Panc1 (cell line): ENCODE measurements at regions not wholly inside any gene's neighbourhood (a gene's known extent, or its start where the extent isn't known, plus 50 kb on each side); places are given as distances from the start of the nearest gene placed in this dataset.

Source experiments
- ATAC-seq: fragments of 200-7000 bp; cut with Tn5 transposase; 2 replicates; pipeline ENCODE4 v1.9.1; 2020; ENCODE audit warnings: mild to moderate bottlenecking, moderate library complexity
- BruUV-seq: library from RNA; stranded (reverse); fragments of 400-500 nt; replicated peaks from 2 replicates; lab custom pipeline; 2021; lab: Mats Ljungman, UMichigan
- CTCF ChIA-PET: fragments of 300-600 bp; sonication (Branson Sonifier 250); formaldehyde crosslinking; loops from one replicate; lab custom pipeline; 2022; ENCODE audit warnings: antibody characterized with exemption; lab: Charles Lee
- POLR2A ChIA-PET: fragments of 300-600 bp; sonication (Branson Sonifier 250); formaldehyde crosslinking; loops from one replicate; lab custom pipeline; 2022; ENCODE audit warnings: antibody characterized with exemption; lab: Charles Lee
- DNase-seq: peaks from one replicate; pipeline ENCODE4 v3.0.0-alpha.2; 2010; ENCODE audit warnings: low read depth, low spot score
- H3K27ac ChIP-seq: 2 replicates; pipeline ENCODE4 v1.5.1; 2011; ENCODE audit warnings: mild to moderate bottlenecking, low read length, inconsistent platforms
- H3K27me3 ChIP-seq: fragments of 200-500 bp; sonication (Bioruptor generic); 2 replicates; pipeline ENCODE4 v1.6.0; 2014; ENCODE audit warnings: low read length, inconsistent platforms; ENCODE audit not compliant: control insufficient read depth, insufficient read depth
- H3K36me3 ChIP-seq: fragments of 200-500 bp; sonication (Bioruptor generic); 2 replicates; pipeline ENCODE4 v1.5.1; 2014; ENCODE audit warnings: inconsistent platforms, mild to moderate bottlenecking, low read length, moderate library complexity; ENCODE audit not compliant: control insufficient read depth, insufficient read depth
- H3K4me1 ChIP-seq: 2 replicates; pipeline ENCODE4 v1.5.1; 2011; ENCODE audit warnings: inconsistent platforms, mild to moderate bottlenecking, low read length, moderate library complexity; ENCODE audit not compliant: control insufficient read depth, insufficient read depth
- H3K4me3 ChIP-seq, 2 experiments: 2 replicates each; pipeline ENCODE4 v1.5.1; 2011 to 2012; ENCODE audit warnings: low read depth in 2 of 2, low read length in 2 of 2, mild to moderate bottlenecking in 2 of 2, inconsistent platforms in 1 of 2, moderate library complexity in 1 of 2
- H3K9me3 ChIP-seq: fragments of 200-500 bp; sonication (Bioruptor generic); 2 replicates; pipeline ENCODE4 v1.5.1; 2014; ENCODE audit warnings: low read depth, mild to moderate bottlenecking, inconsistent platforms, low read length, moderate library complexity; ENCODE audit not compliant: control insufficient read depth, insufficient read depth
- POLR2AphosphoS5 ChIP-seq: IDR thresholded peaks from 2 replicates; pipeline ENCODE4 v1.6.1; 2012; ENCODE audit warnings: mild to moderate bottlenecking, low read depth, low read length, moderate library complexity
- SIN3A ChIP-seq: IDR thresholded peaks from 2 replicates; pipeline ENCODE4 v1.6.1; 2012; ENCODE audit warnings: low read depth, mild to moderate bottlenecking, low read length, moderate library complexity, borderline replicate concordance; ENCODE audit not compliant: insufficient read depth
- TCF7L2 ChIP-seq: IDR thresholded peaks from 2 replicates; pipeline ENCODE4 v1.6.1; 2011; ENCODE audit warnings: mild to moderate bottlenecking, low read depth, low read length, inconsistent platforms
- in situ Hi-C: cut with HindIII; loops from 2 replicates; pipeline ENCODE4 v1.10.0; 2016; ENCODE audit warnings: low sequenced_read_pairs, low pct_unique_long_range_greater_than_20kb
- intact Hi-C: fragments of 100-400 bp; cut with micrococcal nuclease; formaldehyde crosslinking; loops from one replicate; pipeline ENCODE4 v1.10.0; 2022; ENCODE audit not compliant: unreplicated experiment
- TF ChIP-seq, protein P1 (sequence below): fragments of 450-650 bp; IDR thresholded peaks from 2 replicates; pipeline ENCODE4 v1.5.1; 2017; ENCODE audit warnings: mild to moderate bottlenecking
- TF ChIP-seq, protein P2 (sequence below), 2 experiments: IDR thresholded peaks; 2 replicates each; pipeline ENCODE4 v1.6.1; 2011 to 2012; ENCODE audit warnings: low read depth in 2 of 2, control low read depth in 1 of 2, low read length in 1 of 2, mild to moderate bottlenecking in 1 of 2, moderate library complexity in 1 of 2; ENCODE audit not compliant: insufficient read depth in 1 of 2

DNA sequence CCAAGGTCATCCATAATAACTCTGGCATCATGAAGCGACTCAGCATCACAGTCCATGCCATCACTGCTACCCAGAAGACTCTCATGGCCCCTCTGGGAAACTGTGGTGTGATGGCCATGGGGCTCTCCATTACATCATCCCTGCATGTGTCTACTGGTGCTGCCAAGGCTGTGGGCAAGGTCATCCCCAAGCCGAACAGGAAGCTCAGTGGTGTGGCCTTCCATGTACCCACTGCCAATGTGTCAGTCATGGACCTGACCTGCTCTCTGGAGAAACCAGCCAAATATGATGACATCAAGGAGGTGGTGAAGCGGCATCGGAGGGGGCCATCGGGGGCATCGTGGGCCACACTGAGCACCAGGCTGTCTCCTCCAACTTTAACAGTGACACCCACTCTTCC is 65.1 kb upstream of the ARHGAP29 start:
- no peak for ATAC-seq
- H3K27me3 ChIP-seq: no peaks in the 10 kb centered on the region
- intact Hi-C loops: no loop called here
- TF ChIP-seq SIN3A (no peak), TCF7L2 (no peak), POLR2AphosphoS5 (no peak)
- TF ChIP-seq, protein P1, sequence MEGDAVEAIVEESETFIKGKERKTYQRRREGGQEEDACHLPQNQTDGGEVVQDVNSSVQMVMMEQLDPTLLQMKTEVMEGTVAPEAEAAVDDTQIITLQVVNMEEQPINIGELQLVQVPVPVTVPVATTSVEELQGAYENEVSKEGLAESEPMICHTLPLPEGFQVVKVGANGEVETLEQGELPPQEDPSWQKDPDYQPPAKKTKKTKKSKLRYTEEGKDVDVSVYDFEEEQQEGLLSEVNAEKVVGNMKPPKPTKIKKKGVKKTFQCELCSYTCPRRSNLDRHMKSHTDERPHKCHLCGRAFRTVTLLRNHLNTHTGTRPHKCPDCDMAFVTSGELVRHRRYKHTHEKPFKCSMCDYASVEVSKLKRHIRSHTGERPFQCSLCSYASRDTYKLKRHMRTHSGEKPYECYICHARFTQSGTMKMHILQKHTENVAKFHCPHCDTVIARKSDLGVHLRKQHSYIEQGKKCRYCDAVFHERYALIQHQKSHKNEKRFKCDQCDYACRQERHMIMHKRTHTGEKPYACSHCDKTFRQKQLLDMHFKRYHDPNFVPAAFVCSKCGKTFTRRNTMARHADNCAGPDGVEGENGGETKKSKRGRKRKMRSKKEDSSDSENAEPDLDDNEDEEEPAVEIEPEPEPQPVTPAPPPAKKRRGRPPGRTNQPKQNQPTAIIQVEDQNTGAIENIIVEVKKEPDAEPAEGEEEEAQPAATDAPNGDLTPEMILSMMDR: no peak
- TF ChIP-seq, protein P2, sequence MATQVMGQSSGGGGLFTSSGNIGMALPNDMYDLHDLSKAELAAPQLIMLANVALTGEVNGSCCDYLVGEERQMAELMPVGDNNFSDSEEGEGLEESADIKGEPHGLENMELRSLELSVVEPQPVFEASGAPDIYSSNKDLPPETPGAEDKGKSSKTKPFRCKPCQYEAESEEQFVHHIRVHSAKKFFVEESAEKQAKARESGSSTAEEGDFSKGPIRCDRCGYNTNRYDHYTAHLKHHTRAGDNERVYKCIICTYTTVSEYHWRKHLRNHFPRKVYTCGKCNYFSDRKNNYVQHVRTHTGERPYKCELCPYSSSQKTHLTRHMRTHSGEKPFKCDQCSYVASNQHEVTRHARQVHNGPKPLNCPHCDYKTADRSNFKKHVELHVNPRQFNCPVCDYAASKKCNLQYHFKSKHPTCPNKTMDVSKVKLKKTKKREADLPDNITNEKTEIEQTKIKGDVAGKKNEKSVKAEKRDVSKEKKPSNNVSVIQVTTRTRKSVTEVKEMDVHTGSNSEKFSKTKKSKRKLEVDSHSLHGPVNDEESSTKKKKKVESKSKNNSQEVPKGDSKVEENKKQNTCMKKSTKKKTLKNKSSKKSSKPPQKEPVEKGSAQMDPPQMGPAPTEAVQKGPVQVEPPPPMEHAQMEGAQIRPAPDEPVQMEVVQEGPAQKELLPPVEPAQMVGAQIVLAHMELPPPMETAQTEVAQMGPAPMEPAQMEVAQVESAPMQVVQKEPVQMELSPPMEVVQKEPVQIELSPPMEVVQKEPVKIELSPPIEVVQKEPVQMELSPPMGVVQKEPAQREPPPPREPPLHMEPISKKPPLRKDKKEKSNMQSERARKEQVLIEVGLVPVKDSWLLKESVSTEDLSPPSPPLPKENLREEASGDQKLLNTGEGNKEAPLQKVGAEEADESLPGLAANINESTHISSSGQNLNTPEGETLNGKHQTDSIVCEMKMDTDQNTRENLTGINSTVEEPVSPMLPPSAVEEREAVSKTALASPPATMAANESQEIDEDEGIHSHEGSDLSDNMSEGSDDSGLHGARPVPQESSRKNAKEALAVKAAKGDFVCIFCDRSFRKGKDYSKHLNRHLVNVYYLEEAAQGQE (IDR thresholded peaks at IDR 0.05; ENCODE audit: insufficient read depth in 1 of 2, low read depth in 2 of 2, low read length in 1 of 2): no peak
- H3K4me3 ChIP-seq: no peak overlapping the region
- peaks cover 14% of the 10 kb centered on the region for H3K4me1 ChIP-seq
- peak overlapping the region; percentile 31; the same call in 1 of the 2 replicates for H3K27ac ChIP-seq
- in situ Hi-C loops: no loop called here
- no peak for DNase-seq
- H3K9me3 ChIP-seq: no peaks in the 10 kb centered on the region
- POLR2A ChIA-PET: no interaction called here
- H3K36me3 ChIP-seq: no peaks in the 10 kb centered on the region
- no TSS peak for BruUV-seq
- CTCF ChIA-PET: no interaction called here

DNA sequence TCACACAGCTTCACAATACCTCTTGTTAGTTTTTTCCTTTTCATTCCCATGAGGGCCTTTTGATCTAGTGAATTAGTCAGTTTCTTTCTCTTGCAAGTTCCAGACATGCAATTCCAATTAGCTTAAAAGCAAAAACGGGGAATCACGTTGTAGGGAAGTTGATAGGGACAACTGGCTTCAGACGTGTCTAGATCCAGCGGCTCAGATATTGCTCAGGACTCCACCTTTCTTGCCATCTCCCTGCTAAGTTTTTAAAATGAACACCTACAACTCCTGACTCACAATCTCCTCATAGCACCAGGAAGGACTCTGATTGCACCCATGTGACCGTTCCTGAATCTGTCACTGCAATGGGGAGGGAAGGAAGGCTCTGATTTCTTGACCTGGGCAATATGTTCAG is 63.8 kb upstream of the ARHGAP29 start:
- POLR2A ChIA-PET: no interaction called here
- peaks cover 14% of the 10 kb centered on the region for H3K4me1 ChIP-seq
- peak overlapping the region; percentile 57; the same call in 1 of the 2 replicates for H3K27ac ChIP-seq
- no TSS peak for BruUV-seq
- in situ Hi-C loops: no loop called here
- no peak for DNase-seq
- H3K9me3 ChIP-seq: no peaks in the 10 kb centered on the region
- intact Hi-C loops: no loop called here
- ATAC-seq: no peak
- no peak for TF ChIP-seq POLR2AphosphoS5
- H3K27me3 ChIP-seq: no peaks in the 10 kb centered on the region
- H3K4me3 ChIP-seq: no peak overlapping the region
- H3K36me3 ChIP-seq: no peaks in the 10 kb centered on the region
- CTCF ChIA-PET: no interaction called here

DNA sequence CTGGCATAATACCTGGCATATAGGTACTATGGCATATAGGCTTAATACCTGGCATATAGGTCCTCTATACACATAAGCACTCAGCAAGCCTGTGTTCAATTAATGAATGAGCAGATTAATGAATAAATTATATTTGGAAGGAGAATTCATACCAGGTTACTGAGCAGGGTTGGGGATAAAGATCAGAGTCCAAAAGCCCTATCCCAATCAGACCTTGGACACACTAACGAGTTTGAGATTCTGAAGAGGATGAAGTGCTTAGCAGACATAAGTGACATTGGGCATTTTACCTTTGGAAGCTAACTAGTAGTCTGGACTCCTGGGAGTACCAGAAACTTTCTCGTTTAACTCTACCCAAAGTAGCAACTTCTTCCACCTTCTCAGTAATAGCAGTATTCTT is 63.3 kb upstream of the ARHGAP29 start:
- no TSS peak for BruUV-seq
- ATAC-seq (no peak), DNase-seq (no peak)
- in situ Hi-C loops (no loop called here), intact Hi-C loops (no loop called here)
- TF ChIP-seq POLR2AphosphoS5: no peak
- TF ChIP-seq, protein P1: no peak
- TF ChIP-seq, protein P2 (IDR thresholded peaks at IDR 0.05; ENCODE audit: insufficient read depth in 1 of 2, low read depth in 2 of 2, low read length in 1 of 2): no peak
- no peak for TF ChIP-seq SIN3A
- H3K36me3 ChIP-seq: no peaks in the 10 kb centered on the region
- POLR2A ChIA-PET: no interaction called here
- peaks cover 14% of the 10 kb centered on the region for H3K4me1 ChIP-seq
- CTCF ChIA-PET: no interaction called here
- no peaks in the 10 kb centered on the region for H3K9me3 ChIP-seq
- no peaks in the 10 kb centered on the region for H3K27me3 ChIP-seq
- H3K27ac ChIP-seq: peak overlapping the region; percentile 57; the same call in 1 of the 2 replicates
- no peak overlapping the region for H3K4me3 ChIP-seq
